Endothelial cell of umbilical vein (primary cell): ENCODE measurements at regions not wholly inside any gene's neighbourhood (a gene's known extent, or its start where the extent isn't known, plus 50 kb on each side); places are given as distances from the start of the nearest gene placed in this dataset.

Source experiments
- BruUV-seq: library from RNA; stranded (reverse); fragments of 400-500 nt; replicated peaks from 2 replicates; lab custom pipeline; 2021; lab: Mats Ljungman, UMichigan
- CTCF ChIA-PET: fragments of 300-600, 350-600 bp; sonication (Branson Sonifier 250); formaldehyde crosslinking; loops from one replicate; lab custom pipeline; 2021; ENCODE audit warnings: antibody characterized with exemption, inconsistent platforms; lab: Charles Lee
- POLR2A ChIA-PET: fragments of 300-600, 350-600 bp; sonication (Branson Sonifier 250); formaldehyde crosslinking; loops from one replicate; lab custom pipeline; 2021; ENCODE audit warnings: antibody characterized with exemption, inconsistent platforms; lab: Charles Lee
- DNase-seq: peaks from one replicate; pipeline ENCODE4 v3.0.0-alpha.2; 2011; ENCODE audit warnings: low read depth, low spot score
- FAIRE-seq: peaks from 2 replicates; lab custom pipeline; 2011; peaks lifted over from hg19 to GRCh38; lab: Jason Lieb, UNC
- H2AFZ ChIP-seq: 2 replicates; pipeline ENCODE4 v1.6.0; 2012; ENCODE audit warnings: low read depth, low read length, control low read depth, inconsistent platforms
- H3K27ac ChIP-seq: 2 replicates; pipeline ENCODE4 v1.5.1; 2011; ENCODE audit warnings: low read depth, mild to moderate bottlenecking, control low read depth, low read length, moderate library complexity; ENCODE audit not compliant: insufficient read depth
- H3K27me3 ChIP-seq, 2 experiments: 2 replicates each; pipeline versions ENCODE4 v1.6.0 to v1.6.1; 2011; ENCODE audit warnings: low read length in 2 of 2, mixed read lengths in 1 of 2; ENCODE audit not compliant: control insufficient read depth in 2 of 2, insufficient read depth in 2 of 2
- H3K36me3 ChIP-seq, 2 experiments: 2 replicates in 1 of 2; 3 replicates in 1 of 2; pipeline ENCODE4 v1.5.1; 2011; ENCODE audit warnings: low read length in 2 of 2, mild to moderate bottlenecking in 1 of 2, moderate library complexity in 1 of 2; ENCODE audit not compliant: control insufficient read depth in 2 of 2, insufficient read depth in 2 of 2; ENCODE audit errors: extremely low read depth in 1 of 2
- H3K4me1 ChIP-seq: 3 replicates; pipeline ENCODE4 v1.5.1; 2011; ENCODE audit warnings: mild to moderate bottlenecking, low read length; ENCODE audit not compliant: control insufficient read depth, insufficient read depth; ENCODE audit errors: extremely low read depth
- H3K4me2 ChIP-seq: 2 replicates; pipeline ENCODE4 v1.6.1; 2011; ENCODE audit warnings: low read length, control low read depth, mixed read lengths; ENCODE audit not compliant: insufficient read depth
- H3K4me3 ChIP-seq, 3 experiments: fragments of 200-600 bp in 1 of 3; sonication (generic), shearing (Covaris generic) in 1 of 3; replicated peaks in 1 of 3; 2 replicates each; pipeline ENCODE4 v1.5.1; 2011 to 2016; ENCODE audit warnings: control low read depth in 3 of 3, low read length in 3 of 3, mild to moderate bottlenecking in 2 of 3, inconsistent platforms in 1 of 3, low read depth in 1 of 3, moderate library complexity in 1 of 3; ENCODE audit not compliant: insufficient read depth in 1 of 3
- H3K79me2 ChIP-seq: 2 replicates; pipeline ENCODE4 v1.6.0; 2012; ENCODE audit warnings: low read length, inconsistent platforms; ENCODE audit not compliant: control insufficient read depth, insufficient read depth
- H3K9ac ChIP-seq: replicated peaks from 2 replicates; pipeline ENCODE3; 2011; ENCODE audit warnings: low read length, control low read depth; ENCODE audit not compliant: insufficient read depth; ENCODE audit errors: extremely low read depth
- H3K9me1 ChIP-seq: replicated peaks from 3 replicates; pipeline ENCODE4 v1.6.0; 2011; ENCODE audit warnings: mild to moderate bottlenecking, low read length; ENCODE audit not compliant: control insufficient read depth, insufficient read depth; ENCODE audit errors: extremely low read depth
- H3K9me3 ChIP-seq: replicated peaks from 2 replicates; pipeline ENCODE4 v1.5.1; 2012; ENCODE audit warnings: low read length, inconsistent platforms; ENCODE audit not compliant: control insufficient read depth, insufficient read depth
- H4K20me1 ChIP-seq: replicated peaks from 2 replicates; pipeline ENCODE3; 2011; ENCODE audit warnings: mild to moderate bottlenecking, low read length; ENCODE audit not compliant: control insufficient read depth, insufficient read depth; ENCODE audit errors: extremely low read depth
- EZH2 ChIP-seq: IDR thresholded peaks from 2 replicates; pipeline ENCODE4 v1.6.1; 2012; ENCODE audit warnings: borderline replicate concordance, low read depth, mild to moderate bottlenecking, moderate library complexity, low read length, inconsistent platforms; ENCODE audit not compliant: severe bottlenecking
- FOS ChIP-seq: IDR thresholded peaks from 2 replicates; pipeline ENCODE4 v1.6.1; 2011; ENCODE audit warnings: mild to moderate bottlenecking, low read length, moderate library complexity, borderline replicate concordance; ENCODE audit not compliant: insufficient read depth
- GATA2 ChIP-seq: IDR thresholded peaks from 2 replicates; pipeline ENCODE4 v1.7.0; 2011; ENCODE audit warnings: low read depth, mild to moderate bottlenecking, moderate library complexity, mixed read lengths, low read length; ENCODE audit not compliant: insufficient read length, insufficient read depth
- JUN ChIP-seq: IDR thresholded peaks from 2 replicates; pipeline ENCODE4 v1.6.1; 2011; ENCODE audit warnings: borderline replicate concordance, low read depth; ENCODE audit not compliant: insufficient read length, insufficient read depth
- MYC ChIP-seq: IDR thresholded peaks from one replicate; pipeline ENCODE4 v1.6.1; 2011; ENCODE audit warnings: mild to moderate bottlenecking, low read depth, low read length
- POLR2A ChIP-seq: IDR thresholded peaks from 2 replicates; pipeline ENCODE4 v1.6.1; 2012; ENCODE audit warnings: low read depth, mild to moderate bottlenecking, control low read depth, low read length
- POLR2AphosphoS5 ChIP-seq: IDR thresholded peaks from 2 replicates; pipeline ENCODE4 v1.6.1; 2012; ENCODE audit warnings: low read depth, mild to moderate bottlenecking, control low read depth, low read length, moderate library complexity; ENCODE audit not compliant: insufficient read depth
- dilution Hi-C: fragments of 300-500 bp; cut with MboI; formaldehyde crosslinking; loops from one replicate; pipeline ENCODE4 v1.15.0; 2019; ENCODE audit warnings: low sequenced_read_pairs; ENCODE audit not compliant: extremely low pct_ligation_motif_present
- intact Hi-C: fragments of 100-400 bp; cut with micrococcal nuclease; formaldehyde crosslinking; loops from one replicate; pipeline ENCODE4 v1.10.0; 2022
- TF ChIP-seq, protein P1 (sequence below): IDR thresholded peaks from 2 replicates; pipeline ENCODE4 v1.6.1; 2011; ENCODE audit not compliant: insufficient read depth, insufficient read length
- TF ChIP-seq, protein P2 (sequence below), 2 donors: IDR thresholded peaks; 1 replicate in 1 of 2; 2 replicates in 1 of 2; pipeline ENCODE4 v1.5.1; 2011; ENCODE audit warnings: low read length in 2 of 2, mild to moderate bottlenecking in 2 of 2, moderate library complexity in 2 of 2, control low read depth in 1 of 2, inconsistent platforms in 1 of 2, low read depth in 1 of 2; ENCODE audit not compliant: insufficient read depth in 1 of 2; ENCODE audit errors: extremely low read depth in 1 of 2

DNA sequence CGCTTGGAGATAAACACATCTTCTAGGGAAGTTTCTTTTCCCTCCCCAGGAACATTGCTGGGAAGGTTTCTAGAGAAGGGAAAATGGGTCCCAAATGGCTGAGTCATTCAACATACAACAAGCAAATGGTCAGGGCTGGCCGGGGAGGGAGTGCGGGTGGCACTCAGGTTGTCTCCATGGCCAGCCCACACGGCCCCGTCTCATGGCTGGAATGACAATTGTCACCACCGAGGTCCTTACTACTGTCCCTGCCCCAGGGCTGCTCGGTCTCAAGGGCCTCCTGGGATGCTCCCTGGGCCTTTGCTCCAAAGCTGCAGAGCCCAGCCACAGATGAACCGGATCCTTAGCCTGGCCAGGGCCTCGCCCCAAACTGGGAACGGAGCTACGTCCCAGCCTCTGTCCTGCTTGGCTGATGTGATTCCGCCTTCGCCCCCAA lies 121.9 kb downstream of the FGF18 start:
- DNase-seq (no peak), FAIRE-seq (no peak)
- dilution Hi-C loops = no loop called here
- intact Hi-C loops = no loop called here
- Histone ChIP-seq H3K36me3 (no peaks in the 10 kb centered on the region), H3K9me3 (no peaks in the 10 kb centered on the region), H2AFZ (no peak overlapping the region), H3K4me2 (no peak overlapping the region), H3K79me2 (no peaks in the 10 kb centered on the region), H3K4me1 (no peaks in the 10 kb centered on the region), H3K4me3 (no peak overlapping the region), H3K9me1 (no peaks in the 10 kb centered on the region), H3K27ac (no peak overlapping the region), H3K9ac (no peak overlapping the region), H4K20me1 (no peaks in the 10 kb centered on the region), H3K27me3 (peaks cover 0 to 3% of the 10 kb centered on the region in 2 experiments)
- no TSS peak for BruUV-seq
- TF ChIP-seq EZH2 = no peak
- no peak for TF ChIP-seq JUN
- no peak for TF ChIP-seq POLR2AphosphoS5
- no peak for TF ChIP-seq POLR2A
- TF ChIP-seq GATA2 = no peak
- TF ChIP-seq, protein P1, sequence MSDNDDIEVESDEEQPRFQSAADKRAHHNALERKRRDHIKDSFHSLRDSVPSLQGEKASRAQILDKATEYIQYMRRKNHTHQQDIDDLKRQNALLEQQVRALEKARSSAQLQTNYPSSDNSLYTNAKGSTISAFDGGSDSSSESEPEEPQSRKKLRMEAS = no peak
- TF ChIP-seq MYC = no peak
- TF ChIP-seq FOS = no peak
- TF ChIP-seq, protein P2, sequence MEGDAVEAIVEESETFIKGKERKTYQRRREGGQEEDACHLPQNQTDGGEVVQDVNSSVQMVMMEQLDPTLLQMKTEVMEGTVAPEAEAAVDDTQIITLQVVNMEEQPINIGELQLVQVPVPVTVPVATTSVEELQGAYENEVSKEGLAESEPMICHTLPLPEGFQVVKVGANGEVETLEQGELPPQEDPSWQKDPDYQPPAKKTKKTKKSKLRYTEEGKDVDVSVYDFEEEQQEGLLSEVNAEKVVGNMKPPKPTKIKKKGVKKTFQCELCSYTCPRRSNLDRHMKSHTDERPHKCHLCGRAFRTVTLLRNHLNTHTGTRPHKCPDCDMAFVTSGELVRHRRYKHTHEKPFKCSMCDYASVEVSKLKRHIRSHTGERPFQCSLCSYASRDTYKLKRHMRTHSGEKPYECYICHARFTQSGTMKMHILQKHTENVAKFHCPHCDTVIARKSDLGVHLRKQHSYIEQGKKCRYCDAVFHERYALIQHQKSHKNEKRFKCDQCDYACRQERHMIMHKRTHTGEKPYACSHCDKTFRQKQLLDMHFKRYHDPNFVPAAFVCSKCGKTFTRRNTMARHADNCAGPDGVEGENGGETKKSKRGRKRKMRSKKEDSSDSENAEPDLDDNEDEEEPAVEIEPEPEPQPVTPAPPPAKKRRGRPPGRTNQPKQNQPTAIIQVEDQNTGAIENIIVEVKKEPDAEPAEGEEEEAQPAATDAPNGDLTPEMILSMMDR (IDR thresholded peaks at IDR 0.05; ENCODE audit: extremely low read depth in 1 of 2, insufficient read depth in 1 of 2, low read depth in 1 of 2, low read length in 2 of 2) = no peak
- POLR2A ChIA-PET = no interaction called here
- CTCF ChIA-PET = no interaction called here
